ENCODE measurements at regions not wholly inside any gene's neighbourhood (a gene's known extent, or its start where the extent isn't known, plus 50 kb on each side); places are given as distances from the start of the nearest gene placed in this dataset.

DNA sequence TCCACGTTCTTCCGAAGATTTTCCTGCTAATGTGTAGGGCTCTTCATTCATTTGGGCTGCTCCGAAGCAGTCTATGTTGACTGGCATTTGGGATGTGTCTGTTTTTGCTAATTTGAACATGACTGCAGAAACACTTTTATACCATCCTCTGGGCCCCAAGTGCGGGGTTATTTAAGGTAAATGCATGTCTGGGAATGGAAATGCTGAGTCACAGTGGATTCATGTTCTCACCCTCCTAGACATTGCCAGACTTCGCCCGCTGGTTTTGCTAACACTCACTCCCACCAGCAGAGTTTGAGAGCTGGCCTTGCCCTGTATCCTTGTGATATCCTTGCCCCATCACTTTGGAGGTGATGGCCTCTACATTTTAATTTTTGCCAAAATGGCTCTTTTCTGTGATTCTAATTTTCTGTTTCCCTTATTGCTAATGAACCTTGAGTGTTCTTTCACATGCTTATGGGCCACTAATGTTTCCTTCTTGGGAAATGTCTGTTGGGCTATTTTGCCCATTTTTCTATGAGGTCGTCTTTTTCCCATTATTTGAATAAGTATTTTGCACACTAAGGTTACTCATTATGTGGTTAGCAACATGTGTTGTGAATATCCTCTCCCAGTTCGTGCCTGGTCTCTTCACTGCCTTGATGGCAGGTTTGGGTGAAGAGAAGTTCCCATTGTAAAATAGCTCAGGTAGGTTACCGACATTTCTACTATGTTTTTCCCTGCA, 204.1 kb downstream of the GLI2 start:
- Mint-ChIP-seq H3K27me3 (peaks cover 94% of the 10 kb centered on the region), H3K4me1 (ENCODE audit: low read depth) (peaks cover 25% of the 10 kb centered on the region), H3K36me3 (ENCODE audit: insufficient read depth) (peaks cover 2% of the 10 kb centered on the region), H3K9me3 (ENCODE audit: low read depth) (no peaks in the 10 kb centered on the region), H3K4me3 (ENCODE audit: low read depth) (no peak overlapping the region), H3K27ac (no peak overlapping the region)
- TF ChIP-seq, protein P1, sequence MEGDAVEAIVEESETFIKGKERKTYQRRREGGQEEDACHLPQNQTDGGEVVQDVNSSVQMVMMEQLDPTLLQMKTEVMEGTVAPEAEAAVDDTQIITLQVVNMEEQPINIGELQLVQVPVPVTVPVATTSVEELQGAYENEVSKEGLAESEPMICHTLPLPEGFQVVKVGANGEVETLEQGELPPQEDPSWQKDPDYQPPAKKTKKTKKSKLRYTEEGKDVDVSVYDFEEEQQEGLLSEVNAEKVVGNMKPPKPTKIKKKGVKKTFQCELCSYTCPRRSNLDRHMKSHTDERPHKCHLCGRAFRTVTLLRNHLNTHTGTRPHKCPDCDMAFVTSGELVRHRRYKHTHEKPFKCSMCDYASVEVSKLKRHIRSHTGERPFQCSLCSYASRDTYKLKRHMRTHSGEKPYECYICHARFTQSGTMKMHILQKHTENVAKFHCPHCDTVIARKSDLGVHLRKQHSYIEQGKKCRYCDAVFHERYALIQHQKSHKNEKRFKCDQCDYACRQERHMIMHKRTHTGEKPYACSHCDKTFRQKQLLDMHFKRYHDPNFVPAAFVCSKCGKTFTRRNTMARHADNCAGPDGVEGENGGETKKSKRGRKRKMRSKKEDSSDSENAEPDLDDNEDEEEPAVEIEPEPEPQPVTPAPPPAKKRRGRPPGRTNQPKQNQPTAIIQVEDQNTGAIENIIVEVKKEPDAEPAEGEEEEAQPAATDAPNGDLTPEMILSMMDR (IDR thresholded peaks at IDR 0.05; ENCODE audit: unreplicated experiment) = no peak
- no peak for DNase-seq (ENCODE audit: low spot score, unreplicated experiment)

DNA sequence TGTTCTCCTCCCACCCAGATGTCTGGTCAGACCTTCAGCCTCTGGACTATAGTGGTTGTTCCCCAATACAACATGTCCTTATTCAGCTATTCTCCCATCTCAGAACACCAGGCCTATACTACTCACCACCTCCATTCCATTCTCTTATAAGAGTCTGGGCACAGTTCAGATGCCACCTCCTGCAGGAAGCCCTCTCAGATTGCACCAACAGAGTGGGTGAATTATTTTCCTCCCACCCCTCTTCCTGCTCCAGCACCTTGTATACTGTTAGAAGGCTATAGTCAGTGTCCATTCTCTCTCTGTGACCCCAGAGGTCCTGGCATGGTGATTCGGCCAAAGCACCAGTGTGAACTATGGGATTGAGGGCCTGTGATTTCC, 204.6 kb downstream of the GLI2 start:
- no peak for DNase-seq (ENCODE audit: low spot score, unreplicated experiment)
- H3K4me1 Mint-ChIP-seq (ENCODE audit: low read depth) = peaks cover 20% of the 10 kb centered on the region
- no peak overlapping the region for H3K27ac Mint-ChIP-seq

DNA sequence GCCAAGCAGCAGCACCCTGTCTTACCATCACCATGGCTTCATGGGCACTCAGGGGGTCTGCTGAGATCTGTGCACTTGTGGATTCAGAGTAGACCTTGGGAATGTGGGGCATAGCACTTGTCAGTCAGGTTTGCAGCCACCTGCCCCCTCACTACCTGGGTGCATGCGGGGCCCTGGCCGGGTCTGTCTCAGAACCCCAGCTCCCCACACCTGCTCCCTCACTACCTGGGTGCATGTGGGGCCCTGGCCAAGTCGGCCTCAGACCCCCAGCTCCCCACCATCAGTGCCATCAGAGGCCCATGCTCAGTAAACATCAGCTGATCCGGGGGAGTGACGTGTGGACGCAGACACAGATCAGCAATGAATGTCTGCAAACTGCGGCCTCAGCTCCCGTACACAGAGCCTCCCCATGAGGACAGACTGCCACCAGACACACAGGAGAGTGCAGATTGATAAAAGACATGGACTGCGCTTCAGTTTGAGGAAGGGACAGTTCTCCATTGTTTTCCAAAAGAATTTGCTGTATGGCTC, 205.1 kb downstream of the GLI2 start:
- Mint-ChIP-seq H3K9me3 (ENCODE audit: low read depth) (no peaks in the 10 kb centered on the region), H3K36me3 (ENCODE audit: insufficient read depth) (peaks cover 2% of the 10 kb centered on the region), H3K27ac (no peak overlapping the region), H3K4me1 (ENCODE audit: low read depth) (peaks cover 16% of the 10 kb centered on the region), H3K27me3 (peaks cover 94% of the 10 kb centered on the region), H3K4me3 (ENCODE audit: low read depth) (no peak overlapping the region)
- no peak for DNase-seq (ENCODE audit: low spot score, unreplicated experiment)
- TF ChIP-seq, protein P1 (IDR thresholded peaks at IDR 0.05; ENCODE audit: unreplicated experiment) = no peak

More for the DNA sequence above, 204.6 kb downstream of the GLI2 start:
- H3K36me3 Mint-ChIP-seq (ENCODE audit: insufficient read depth) = peaks cover 2% of the 10 kb centered on the region
- no peak overlapping the region for H3K4me3 Mint-ChIP-seq (ENCODE audit: low read depth)
- TF ChIP-seq, protein P1 (IDR thresholded peaks at IDR 0.05; ENCODE audit: unreplicated experiment) = no peak
- no peaks in the 10 kb centered on the region for H3K9me3 Mint-ChIP-seq (ENCODE audit: low read depth)
- H3K27me3 Mint-ChIP-seq = peaks cover 94% of the 10 kb centered on the region

GRCh38 chr2:120941571-120942120, 206.0 kb downstream of the GLI2 start:
- TF ChIP-seq, protein P1 (IDR thresholded peaks at IDR 0.05; ENCODE audit: unreplicated experiment) = no peak
- Mint-ChIP-seq H3K36me3 (ENCODE audit: insufficient read depth) (peaks cover 2% of the 10 kb centered on the region), H3K27me3 (peaks cover 94% of the 10 kb centered on the region), H3K9me3 (ENCODE audit: low read depth) (no peaks in the 10 kb centered on the region), H3K4me3 (ENCODE audit: low read depth) (no peak overlapping the region), H3K27ac (no peak overlapping the region), H3K4me1 (ENCODE audit: low read depth) (peaks cover 14% of the 10 kb centered on the region)
- no peak for DNase-seq (ENCODE audit: low spot score, unreplicated experiment)

DNA sequence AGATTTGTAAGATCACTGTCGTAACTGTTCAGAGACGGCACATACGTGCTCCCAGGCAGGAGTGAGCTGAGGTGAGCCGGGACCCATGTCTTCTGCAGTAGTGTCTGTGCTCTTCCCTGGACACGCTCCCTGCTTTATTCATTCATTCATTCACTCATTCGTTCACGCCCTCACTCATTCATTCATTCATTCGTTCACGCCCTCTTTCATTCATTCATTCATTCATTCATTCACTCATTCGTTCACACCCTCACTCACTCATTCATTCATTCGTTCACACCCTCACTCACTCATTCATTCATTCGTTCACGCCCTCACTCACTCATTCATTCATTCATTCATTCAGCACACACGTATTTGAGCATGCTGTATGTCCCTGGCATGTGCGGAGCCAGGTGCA, 207.0 kb downstream of the GLI2 start:
- DNase-seq (ENCODE audit: low spot score, unreplicated experiment) = no peak
- H3K27me3 Mint-ChIP-seq = peaks cover 90% of the 10 kb centered on the region
- H3K4me1 Mint-ChIP-seq (ENCODE audit: low read depth) = peaks cover 14% of the 10 kb centered on the region
- H3K9me3 Mint-ChIP-seq (ENCODE audit: low read depth) = no peaks in the 10 kb centered on the region
- H3K4me3 Mint-ChIP-seq (ENCODE audit: low read depth) = no peak overlapping the region
- TF ChIP-seq, protein P1 (IDR thresholded peaks at IDR 0.05; ENCODE audit: unreplicated experiment) = no peak
- no peak overlapping the region for H3K27ac Mint-ChIP-seq
- H3K36me3 Mint-ChIP-seq (ENCODE audit: insufficient read depth) = peaks cover 2% of the 10 kb centered on the region
